Adrenal gland (tissue), 9 donors: ENCODE measurements at regions not wholly inside any gene's neighbourhood (a gene's known extent, or its start where the extent isn't known, plus 50 kb on each side); places are given as distances from the start of the nearest gene placed in this dataset.

Experiments
- DNase-seq, 7 donors: peaks; one replicate each; pipeline ENCODE4 v3.0.0-alpha.2; 2019 to 2020
- H3K27ac ChIP-seq, 5 donors: fragments of 200-600 bp; sonication (generic) in 4 of 5; 1 replicate in 3 of 5; 2 replicates in 2 of 5; pipeline versions ENCODE4 v1.5.1 to v1.8.0; 2016 to 2020; ENCODE audit warnings: mild to moderate bottlenecking in 1 of 5
- H3K27me3 ChIP-seq: fragments of 200-600 bp; 2 replicates; pipeline ENCODE4 v1.8.0; 2021
- H3K36me3 ChIP-seq, 2 donors: fragments of 200-600 bp; replicated peaks in 1 of 2; 1 replicate in 1 of 2; 2 replicates in 1 of 2; pipeline versions ENCODE4 v1.5.1 to v1.8.0; 2018 to 2022
- H3K4me1 ChIP-seq, 2 donors: fragments of 200-600 bp; replicated peaks in 1 of 2; 1 replicate in 1 of 2; 2 replicates in 1 of 2; pipeline versions ENCODE4 v1.5.1 to v1.8.0; 2018 to 2021
- H3K4me3 ChIP-seq, 4 donors: fragments of 200-600 bp; sonication (generic) in 3 of 4; one replicate each; pipeline ENCODE4 v1.5.1; 2016 to 2018
- H3K9me3 ChIP-seq, 3 donors: fragments of 200-600 bp; sonication (generic) in 1 of 3; replicated peaks in 1 of 3; 1 replicate in 2 of 3; 2 replicates in 1 of 3; pipeline versions ENCODE4 v1.5.1 to v1.8.0; 2016 to 2021
- CTCF ChIP-seq, 6 experiments: fragments of 450-650 bp in 4 of 6; fragments of 200-600 bp in 2 of 6; sonication (generic) in 1 of 6; IDR thresholded peaks; 1 replicate in 5 of 6; 2 replicates in 1 of 6; pipeline versions ENCODE4 v1.5.1 to v1.8.0; 2016 to 2021; ENCODE audit warnings: antibody characterized with exemption in 6 of 6, mild to moderate bottlenecking in 2 of 6, moderate library complexity in 1 of 6
- POLR2A ChIP-seq, 2 donors: fragments of 450-650 bp; IDR thresholded peaks; one replicate each; pipeline ENCODE4 v1.6.1; 2017; ENCODE audit warnings: antibody characterized with exemption in 2 of 2, mild to moderate bottlenecking in 2 of 2, moderate library complexity in 1 of 2
- WGBS, 4 donors: extraction: QIAGEN DNeasy Blood & Tissue Kit in 2 of 4; methylation state at CpG; one replicate each; pipeline versions ENCODE4 v1.1.5 to v1.1.7; 2013 to 2017; 5-methylcytosine and 5-hydroxymethylcytosine counted together
- intact Hi-C, 2 donors: fragments of 100-400 bp; cut with DNase I; formaldehyde crosslinking; loops; one replicate each; pipeline versions ENCODE4 v1.14.1 to v1.15.0; 2022 to 2023
- donor health status: healthy with polysubstance abuse.
- donor health status: Bipolar disorder and iron deficiency.
- donor health status: DM: yes; HTN: yes; CAD: no.
- donor health status: DM: no; HTN: no; CAD: no.
- donor health status: DM: no; HTN: no; CAD: no.

- no peak for DNase-seq
- 58 to 72% (median 62%) methylated on average over 4 of the region's 4 CpGs for WGBS, 4 donors
- intact Hi-C loops: no loop called here
- no peak for TF ChIP-seq POLR2A (IDR thresholded peaks at IDR 0.05)
- no peak for TF ChIP-seq CTCF (IDR thresholded peaks at IDR 0.05)
- Histone ChIP-seq H3K36me3 (no peaks in the 10 kb centered on the region), H3K27me3 (no peaks in the 10 kb centered on the region), H3K27ac (no peak overlapping the region), H3K4me3 (no peak overlapping the region), H3K9me3 (no peaks in the 10 kb centered on the region), H3K4me1 (no peaks in the 10 kb centered on the region)
Observed at GRCh38 chr5:100694100-100694499, 158.9 kb downstream of the FAM174A start.

- no peaks in the 10 kb centered on the region for H3K36me3 ChIP-seq
- intact Hi-C loops: no loop called here
- no peaks in the 10 kb centered on the region for H3K27me3 ChIP-seq
- no peak for TF ChIP-seq CTCF (IDR thresholded peaks at IDR 0.05)
- no peak for TF ChIP-seq POLR2A (IDR thresholded peaks at IDR 0.05)
- H3K4me3 ChIP-seq: no peak overlapping the region
- H3K9me3 ChIP-seq: no peaks in the 10 kb centered on the region
- H3K4me1 ChIP-seq: no peaks in the 10 kb centered on the region
- no peak overlapping the region for H3K27ac ChIP-seq
- DNase-seq: no peak
- 83 to 94% (median 87%) methylated on average over 2 of the region's 2 CpGs for WGBS, 4 donors
Observed at GRCh38 chr5:100697970-100698369, 162.8 kb downstream of the FAM174A start.

GRCh38 chr5:100706776-100707175 lies 171.6 kb downstream of the FAM174A start:
- 36 to 57% (median 51%) methylated on average over 1 of the region's 1 CpG for WGBS, 4 donors
- Histone ChIP-seq H3K9me3 (no peaks in the 10 kb centered on the region), H3K4me3 (no peak overlapping the region), H3K27me3 (no peaks in the 10 kb centered on the region), H3K27ac (no peak overlapping the region), H3K36me3 (no peaks in the 10 kb centered on the region), H3K4me1 (no peaks in the 10 kb centered on the region)
- TF ChIP-seq CTCF (IDR thresholded peaks at IDR 0.05) (peak in 4 of 6 experiments; percentile 32 to 44 (median 40)), POLR2A (IDR thresholded peaks at IDR 0.05) (no peak)
- no peak for DNase-seq
- intact Hi-C loops: no loop called here

- H3K27me3 ChIP-seq: no peaks in the 10 kb centered on the region
- DNase-seq: no peak
- TF ChIP-seq CTCF (IDR thresholded peaks at IDR 0.05): no peak
- no peak for TF ChIP-seq POLR2A (IDR thresholded peaks at IDR 0.05)
- no peaks in the 10 kb centered on the region for H3K36me3 ChIP-seq
- no peaks in the 10 kb centered on the region for H3K9me3 ChIP-seq
- no peak overlapping the region for H3K4me3 ChIP-seq
- WGBS, 4 donors: 54 to 80% (median 71%) methylated on average over 1 of the region's 1 CpG
- H3K27ac ChIP-seq: no peak overlapping the region
- no peaks in the 10 kb centered on the region for H3K4me1 ChIP-seq
- intact Hi-C loops: no loop called here
Observed at GRCh38 chr5:100708645-100709171, 173.5 kb downstream of the FAM174A start.
